Middle frontal gyrus (tissue), 1 donor: ENCODE measurements at regions not wholly inside any gene's neighbourhood (a gene's known extent, or its start where the extent isn't known, plus 50 kb on each side); places are given as distances from the start of the nearest gene placed in this dataset.

Experiments used
- DNase-seq: peaks from one replicate; pipeline ENCODE4 v3.0.0-alpha.2; 2015; ENCODE audit warnings: low spot score; ENCODE audit errors: extremely low spot score

- no peak for DNase-seq
Measured at GRCh38 chr5:17167171-17167891, 50.1 kb upstream of the BASP1 start.
